NOMO-1 treated with dmso at 0.1 percent for 144 hours (cell line): ENCODE measurements at regions not wholly inside any gene's neighbourhood (a gene's known extent, or its start where the extent isn't known, plus 50 kb on each side); places are given as distances from the start of the nearest gene placed in this dataset.

Source experiments
- DNase-seq: peaks from one replicate; lab custom pipeline; 2025; ENCODE audit not compliant: unreplicated experiment; lab: John Stamatoyannopoulos, UW

- DNase-seq = no peak
Measured at GRCh38 chr13:87058786-87059329, 612.3 kb upstream of the SLITRK5 start.

GRCh38 chr13:87078947-87079795, 592.0 kb upstream of the SLITRK5 start:
- no peak for DNase-seq

DNA sequence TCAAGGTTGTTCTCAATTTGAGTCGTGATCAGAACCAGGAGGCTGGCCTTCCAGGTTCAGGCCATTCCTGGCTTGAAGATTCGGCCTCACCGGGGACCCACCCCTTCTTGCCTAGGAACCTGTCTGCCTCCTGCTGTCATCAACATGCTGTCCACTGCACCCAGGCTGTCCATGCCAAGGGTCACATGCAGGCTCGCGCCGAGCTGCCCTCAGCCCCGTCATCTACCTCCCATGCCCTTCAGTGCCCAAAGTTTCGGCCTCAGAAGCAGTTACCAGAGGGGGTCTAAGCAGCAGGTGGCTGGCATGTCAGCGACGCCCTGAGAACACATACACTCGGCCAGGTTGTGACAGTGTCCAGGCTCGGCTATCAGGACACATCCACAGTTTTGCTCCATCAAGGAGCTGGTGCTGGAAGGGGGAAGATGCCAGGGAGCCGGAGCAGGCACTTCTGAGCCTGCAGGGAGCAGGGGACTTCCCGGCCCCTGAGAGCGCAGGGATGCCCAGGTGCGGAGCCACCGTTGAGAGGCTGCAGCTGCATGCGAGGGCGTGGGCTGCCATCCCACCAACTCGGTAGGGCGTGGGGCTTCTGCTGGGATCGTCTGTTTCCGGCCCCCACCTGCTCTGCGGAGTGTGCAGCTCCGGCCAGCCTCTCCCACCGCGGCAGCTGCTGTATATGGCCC, 590.9 kb upstream of the SLITRK5 start:
- no peak for DNase-seq

GRCh38 chr13:87084192-87084591, 587.0 kb upstream of the SLITRK5 start:
- DNase-seq = no peak

- DNase-seq = no peak
Measured at GRCh38 chr13:87087741-87088140, 583.4 kb upstream of the SLITRK5 start.

DNA sequence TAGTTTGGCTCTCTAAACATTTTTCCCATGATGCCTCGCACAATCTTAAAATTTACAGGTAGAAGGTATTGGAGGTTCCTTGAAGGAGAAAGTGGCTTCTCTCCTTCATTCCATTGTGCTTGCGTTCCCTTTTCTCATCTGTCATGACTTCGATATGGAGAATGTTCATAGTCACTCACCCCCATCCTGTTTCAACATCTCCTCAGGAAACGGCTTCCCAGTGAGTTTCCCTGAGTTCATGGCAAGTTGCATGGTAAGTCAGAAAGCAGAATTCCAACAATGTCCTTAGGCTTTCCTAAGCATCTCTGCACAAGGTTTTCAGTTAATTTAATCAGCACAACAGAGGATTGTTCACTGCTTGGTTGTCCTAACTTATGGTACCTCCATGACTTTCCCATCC, 581.8 kb upstream of the SLITRK5 start:
- no peak for DNase-seq

DNA sequence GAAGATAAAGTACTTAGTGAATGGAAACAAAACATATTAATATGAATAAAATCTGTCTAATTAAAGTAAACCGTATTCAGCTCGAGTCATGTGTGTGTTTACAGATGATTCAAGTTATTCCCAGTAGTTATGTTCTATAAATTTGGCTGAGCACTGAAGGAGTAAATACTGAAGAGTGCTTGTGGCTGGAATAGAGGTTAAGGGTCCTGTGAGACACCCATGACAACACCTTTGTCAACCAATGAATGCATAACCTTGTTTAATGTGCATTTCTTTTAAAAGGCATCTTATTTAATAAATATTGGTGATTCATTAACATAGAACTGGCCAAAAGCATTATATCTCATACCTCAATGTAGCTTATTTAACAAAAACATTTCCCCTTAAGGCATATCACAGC, 577.8 kb upstream of the SLITRK5 start:
- no peak for DNase-seq

DNA sequence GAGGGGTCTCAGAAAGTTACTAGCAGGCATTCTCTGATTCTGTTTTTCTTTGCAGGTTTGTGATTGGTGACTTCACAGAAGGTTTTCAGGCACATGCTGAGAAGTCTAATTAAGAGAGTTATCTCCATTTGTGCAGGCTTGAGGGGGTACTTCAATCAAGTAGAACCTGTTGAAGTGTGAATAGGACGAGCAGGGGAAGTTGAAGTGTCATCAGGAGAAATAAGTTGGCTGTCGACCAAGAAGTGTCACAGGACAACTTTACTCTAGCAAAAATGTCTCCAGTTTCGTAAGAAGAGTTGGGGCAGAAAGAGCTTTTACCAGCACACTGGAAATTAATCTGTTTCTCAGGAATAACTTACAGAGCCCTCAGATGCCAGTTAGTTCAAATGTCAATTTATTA, 576.5 kb upstream of the SLITRK5 start:
- DNase-seq = peak; percentile 5

DNA sequence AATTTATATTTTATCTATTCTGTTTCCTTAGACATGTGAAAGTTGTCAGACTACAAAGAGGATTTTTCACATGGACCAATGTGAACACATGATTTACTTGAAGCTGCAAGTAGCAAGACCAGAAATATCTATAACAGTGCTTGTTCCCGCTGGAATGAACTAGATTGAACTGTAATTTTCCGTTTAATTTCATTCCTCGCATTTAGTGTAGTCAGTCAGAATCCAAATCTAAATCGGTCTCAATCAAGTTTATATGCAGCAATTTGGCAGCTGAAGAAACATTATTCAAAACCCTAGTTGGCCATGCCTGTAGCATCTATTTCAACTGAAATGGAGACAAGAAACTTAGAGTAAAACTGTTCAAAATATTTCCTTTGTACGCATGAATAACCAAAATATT, 570.7 kb upstream of the SLITRK5 start:
- DNase-seq = no peak

- no peak for DNase-seq
Measured at GRCh38 chr13:87107651-87108050, 563.5 kb upstream of the SLITRK5 start.

DNA sequence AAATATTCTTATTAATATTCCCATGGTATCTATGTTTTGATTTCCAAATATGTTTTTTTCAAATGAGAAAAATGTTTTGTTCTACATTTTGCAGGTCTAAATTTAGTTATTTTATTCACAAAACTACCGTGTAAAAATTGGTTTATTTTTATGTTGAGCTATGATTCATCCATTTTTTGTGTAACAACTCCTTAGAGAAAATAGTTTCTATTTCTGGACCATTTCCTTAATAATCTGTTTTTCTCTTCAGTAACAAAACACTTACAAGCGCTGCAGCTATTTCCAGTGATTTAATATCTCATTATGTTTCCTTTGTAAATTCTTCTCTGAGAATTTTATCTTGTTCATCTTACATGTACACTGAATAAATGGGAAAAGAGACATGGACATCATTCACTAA, 550.7 kb upstream of the SLITRK5 start:
- no peak for DNase-seq

DNA sequence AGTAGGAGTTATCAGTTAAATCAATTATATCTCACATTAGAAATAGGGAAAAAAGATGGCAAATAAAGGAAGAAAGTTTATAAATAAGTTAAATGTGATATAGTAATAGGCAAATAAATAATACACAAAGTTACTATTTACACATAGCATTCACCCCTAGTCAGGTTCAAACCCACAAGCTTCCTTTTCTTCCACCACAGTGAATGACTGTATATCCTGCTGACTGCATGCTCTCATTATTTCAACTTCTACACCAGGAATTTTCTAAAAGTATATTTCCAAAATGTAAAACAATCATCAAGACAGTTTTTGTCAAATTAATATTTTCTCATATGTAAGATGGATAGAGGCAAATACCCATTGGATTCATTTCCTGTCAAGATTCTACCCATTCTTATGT, 548.6 kb upstream of the SLITRK5 start:
- no peak for DNase-seq

GRCh38 chr13:87123987-87124784, 547.0 kb upstream of the SLITRK5 start:
- peak; percentile 89 for DNase-seq

DNA sequence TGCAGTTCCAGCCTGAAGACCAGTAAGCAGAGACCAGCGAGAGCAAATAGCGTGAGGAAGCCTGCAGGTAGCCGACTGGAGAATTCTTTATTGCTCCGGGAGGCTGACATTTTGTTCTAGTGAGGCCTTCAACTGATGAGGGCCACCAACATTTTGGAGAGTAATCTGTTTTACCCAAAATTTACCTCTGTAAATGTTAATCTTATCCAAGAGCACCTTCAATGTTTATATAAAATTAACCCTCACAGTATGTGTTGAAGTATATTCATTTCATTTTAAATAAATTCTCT, 546.4 kb upstream of the SLITRK5 start:
- no peak for DNase-seq

DNA sequence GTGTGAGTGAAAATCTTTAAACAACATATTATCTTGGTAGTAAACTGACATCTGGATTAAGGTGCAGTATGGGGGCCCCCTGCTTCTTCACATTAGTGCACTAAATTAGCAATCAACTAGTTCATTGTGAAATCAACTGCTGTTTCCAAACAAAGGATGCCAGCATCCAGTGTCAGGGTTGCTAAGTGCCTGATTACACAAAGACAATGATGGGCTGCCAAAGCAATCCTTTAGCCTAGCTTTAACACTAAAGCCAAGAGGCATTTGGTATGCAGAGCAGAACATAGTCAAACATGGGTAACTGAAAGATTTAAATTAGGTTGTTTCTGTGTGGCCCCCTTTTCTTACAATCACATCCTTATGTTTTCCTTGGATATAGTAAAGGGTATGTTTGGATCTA, 543.1 kb upstream of the SLITRK5 start:
- DNase-seq = no peak

DNA sequence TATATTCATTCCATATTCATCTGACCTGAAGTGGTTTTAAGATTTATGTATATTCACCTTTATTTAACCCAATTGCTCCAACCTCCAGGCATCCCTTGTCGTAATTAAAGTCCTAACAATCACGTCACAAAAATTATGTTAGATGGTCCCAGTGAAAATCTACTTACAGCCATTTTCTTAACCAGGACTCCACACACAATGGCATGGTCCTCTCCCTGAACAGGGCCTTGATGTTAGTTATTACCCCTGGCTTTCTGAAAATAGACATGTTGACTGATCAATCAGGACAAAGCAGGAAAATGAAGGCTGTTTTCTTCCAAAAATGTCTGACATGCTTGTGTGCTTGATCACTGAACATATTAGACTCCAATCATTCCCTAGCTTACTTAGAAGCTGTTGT, 542.7 kb upstream of the SLITRK5 start:
- no peak for DNase-seq

GRCh38 chr13:87129602-87130300, 541.4 kb upstream of the SLITRK5 start:
- DNase-seq = no peak

DNA sequence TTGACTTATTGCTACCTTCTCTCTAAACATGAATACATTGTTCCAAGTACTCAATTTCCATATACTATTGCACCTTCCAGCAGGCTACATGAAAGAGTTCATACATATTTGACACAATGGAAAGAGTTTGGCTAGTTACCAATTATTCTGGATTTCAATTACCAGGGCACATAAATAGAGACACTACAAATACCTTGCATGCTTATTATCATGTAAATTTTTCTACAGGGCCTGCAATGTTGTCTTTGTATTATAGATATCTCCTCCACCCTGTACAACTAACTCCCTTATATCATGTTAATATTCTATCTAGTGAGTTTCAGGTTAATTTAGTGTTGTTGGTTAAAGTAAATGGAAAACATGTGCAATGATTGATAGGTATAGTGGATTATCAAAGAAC, 540.7 kb upstream of the SLITRK5 start:
- no peak for DNase-seq

- DNase-seq = no peak
Measured at GRCh38 chr13:87131611-87132010, 539.6 kb upstream of the SLITRK5 start.

DNA sequence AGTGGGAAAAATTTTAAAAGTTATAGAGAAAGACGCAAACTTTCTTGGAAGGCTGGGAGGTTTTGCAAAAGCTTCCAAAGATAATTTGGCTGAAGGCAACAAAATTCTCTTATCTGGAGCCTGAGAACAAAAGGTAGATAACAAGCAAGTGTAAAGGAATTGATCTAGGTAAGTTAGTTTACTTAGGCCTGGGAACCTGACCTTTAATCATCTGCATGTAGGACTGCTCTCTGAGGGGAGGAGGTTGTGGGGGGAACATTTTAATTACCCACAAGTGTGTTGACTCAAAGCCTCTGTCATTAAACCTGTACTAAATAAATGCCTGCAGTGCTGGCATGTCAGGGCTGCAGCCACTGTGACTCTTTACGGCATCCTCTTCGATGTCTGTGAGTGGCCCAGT, 532.3 kb upstream of the SLITRK5 start:
- DNase-seq = no peak

DNA sequence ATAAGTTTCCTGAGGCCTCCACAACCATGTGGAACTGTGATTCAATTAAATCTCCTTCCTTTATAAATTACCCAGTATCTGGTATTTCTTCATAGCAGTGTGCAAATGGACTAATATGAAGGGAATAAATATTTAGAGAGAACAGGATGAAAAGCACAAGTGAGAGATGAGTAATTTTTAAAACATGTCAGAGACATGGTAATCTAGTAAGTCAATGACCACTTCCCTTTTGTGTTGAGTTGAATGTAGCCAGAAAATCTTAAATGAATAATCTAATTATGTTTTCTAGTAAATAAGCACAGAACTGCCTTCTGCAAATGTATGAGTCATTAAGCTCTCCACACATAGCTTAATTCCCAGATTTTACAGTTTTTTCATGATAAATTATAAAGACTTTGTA, 524.1 kb upstream of the SLITRK5 start:
- no peak for DNase-seq
